Epithelial cell of esophagus (primary cell): ENCODE measurements at regions not wholly inside any gene's neighbourhood (a gene's known extent, or its start where the extent isn't known, plus 50 kb on each side); places are given as distances from the start of the nearest gene placed in this dataset.

ENCODE experiments used
- DNase-seq: peaks from one replicate; pipeline ENCODE4 v3.0.0; 2010; ENCODE audit warnings: low read depth
- H3K4me3 ChIP-seq: 2 replicates; pipeline ENCODE4 v1.5.1; 2011; ENCODE audit warnings: mild to moderate bottlenecking, low read length, control low read depth
- CTCF ChIP-seq: IDR thresholded peaks from 2 replicates; pipeline ENCODE4 v1.5.1; 2011; ENCODE audit warnings: low read depth, mild to moderate bottlenecking, low read length, control low read depth, inconsistent platforms; ENCODE audit not compliant: insufficient read depth; ENCODE audit errors: missing control alignments

DNA sequence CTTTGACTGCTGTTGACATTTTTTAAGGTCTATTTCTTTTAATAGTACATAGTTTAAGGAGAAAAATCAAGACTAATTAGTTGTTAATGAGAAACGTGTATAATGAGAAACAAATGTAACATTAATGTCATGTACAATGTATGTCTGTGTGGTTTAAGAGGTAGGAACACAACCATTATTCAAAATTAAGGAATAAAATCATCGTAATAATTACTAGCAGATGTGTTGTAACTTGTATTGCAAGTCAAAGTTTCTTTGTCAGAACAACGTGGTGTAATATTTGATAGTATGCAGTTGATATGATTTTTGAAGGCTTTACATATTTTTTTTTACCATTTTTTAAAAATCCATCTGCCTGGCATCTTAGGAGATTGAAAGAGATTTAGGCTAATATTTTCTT lies 120.2 kb upstream of the ARRDC3 start:
- no peak for TF ChIP-seq CTCF
- H3K4me3 ChIP-seq = no peak overlapping the region
- DNase-seq = no peak

- TF ChIP-seq CTCF = no peak
Observed at GRCh38 chr5:91500758-91501157, 117.6 kb upstream of the ARRDC3 start.

GRCh38 chr5:91499943-91500531 lies 116.9 kb upstream of the ARRDC3 start:
- TF ChIP-seq CTCF = peak; percentile 49
- DNase-seq = peak; percentile 56

More at GRCh38 chr5:91500758-91501157, 117.6 kb upstream of the ARRDC3 start:
- H3K4me3 ChIP-seq = no peak overlapping the region
- DNase-seq = no peak

DNA sequence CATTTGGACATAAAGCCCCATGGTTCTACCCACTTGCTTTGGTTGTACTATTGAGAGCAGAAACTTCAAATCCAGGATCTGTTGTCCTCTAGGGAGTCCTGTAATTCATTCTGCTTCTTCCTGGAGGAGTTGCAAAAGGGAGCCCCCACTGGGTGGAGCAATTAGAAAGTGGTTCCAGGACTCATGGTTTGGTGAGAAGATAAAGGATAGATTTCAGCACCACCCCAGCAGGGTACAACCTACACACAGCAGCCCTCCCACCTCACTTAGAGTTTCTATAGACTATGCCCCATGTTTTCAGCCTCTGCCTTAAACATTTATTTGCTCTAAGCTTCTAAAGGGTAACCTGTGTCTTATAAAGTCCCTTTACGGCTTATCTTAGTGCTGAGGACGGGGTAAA lies 112.6 kb upstream of the ARRDC3 start:
- no peak overlapping the region for H3K4me3 ChIP-seq
- no peak for TF ChIP-seq CTCF
- DNase-seq = no peak

More at GRCh38 chr5:91499943-91500531, 116.9 kb upstream of the ARRDC3 start:
- no peak overlapping the region for H3K4me3 ChIP-seq

DNA sequence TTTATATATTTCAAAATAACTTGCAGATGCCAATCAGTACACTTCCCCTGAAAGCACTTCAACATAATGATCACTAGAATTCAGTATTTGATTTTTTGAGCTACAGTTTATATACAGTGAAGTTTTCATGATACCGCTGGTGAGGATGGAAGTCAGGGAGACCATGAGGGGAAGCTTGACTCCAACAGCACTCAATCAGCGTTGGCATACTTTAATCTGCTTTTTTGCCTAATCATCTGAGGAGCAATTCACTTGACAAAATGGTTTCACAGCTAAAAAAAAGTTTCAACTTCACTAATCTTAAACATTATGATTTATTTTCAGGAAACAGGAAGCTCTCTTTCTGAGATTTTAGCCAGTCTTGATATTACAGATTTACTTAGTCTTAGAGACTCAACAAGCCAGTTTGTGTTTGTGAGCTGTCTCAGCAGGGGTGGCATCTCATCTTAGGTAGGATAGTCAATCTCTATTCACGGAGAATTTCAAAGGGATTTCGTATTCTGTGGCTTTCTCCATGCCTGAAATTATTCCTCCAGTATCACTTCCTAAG lies 111.4 kb upstream of the ARRDC3 start:
- DNase-seq = no peak
- no peak overlapping the region for H3K4me3 ChIP-seq
- TF ChIP-seq CTCF = no peak

DNA sequence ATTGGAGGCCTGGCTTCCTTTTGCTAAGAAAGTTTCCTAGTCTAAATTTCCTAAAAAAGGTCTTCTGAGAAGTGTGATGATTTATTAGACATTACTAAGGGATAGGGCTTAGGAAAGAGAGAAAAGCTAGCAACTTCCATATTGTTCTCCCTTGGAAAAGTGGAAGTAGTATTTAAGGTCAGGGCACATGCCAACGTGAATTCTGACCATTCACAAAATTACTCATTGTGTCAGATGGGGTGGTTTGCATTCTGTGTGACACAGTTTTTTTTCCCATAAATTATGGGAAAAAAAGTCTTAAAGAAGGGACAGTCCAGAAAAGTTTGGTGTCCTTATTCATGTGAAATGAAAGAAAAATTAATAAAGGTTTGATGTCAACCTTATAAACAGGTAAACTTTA lies 110.0 kb upstream of the ARRDC3 start:
- no peak overlapping the region for H3K4me3 ChIP-seq
- no peak for TF ChIP-seq CTCF
- DNase-seq = no peak

GRCh38 chr5:91491229-91491628 lies 108.1 kb upstream of the ARRDC3 start:
- no peak for TF ChIP-seq CTCF
- no peak for DNase-seq
- no peak overlapping the region for H3K4me3 ChIP-seq
